Transverse colon (tissue), 4 donors: ENCODE measurements at regions not wholly inside any gene's neighbourhood (a gene's known extent, or its start where the extent isn't known, plus 50 kb on each side); places are given as distances from the start of the nearest gene placed in this dataset.

Experiments used
- DNase-seq: peaks from one replicate; pipeline ENCODE4 v3.0.0-alpha.2; 2019
- H3K27ac ChIP-seq, 4 donors: fragments of 200-600 bp; sonication (generic); 2 replicates each; pipeline ENCODE4 v1.5.1; 2016 to 2018; ENCODE audit warnings: inconsistent platforms in 4 of 4
- H3K27me3 ChIP-seq: fragments of 200-600 bp; sonication (generic); 2 replicates; pipeline ENCODE4 v1.5.1; 2017; ENCODE audit warnings: inconsistent platforms
- H3K36me3 ChIP-seq, 4 donors: fragments of 200-600 bp; sonication (generic); 2 replicates each; pipeline ENCODE4 v1.5.1; 2017 to 2019; ENCODE audit warnings: inconsistent platforms in 4 of 4
- H3K4me1 ChIP-seq, 4 donors: fragments of 200-600 bp; sonication (generic); 2 replicates each; pipeline ENCODE4 v1.5.1; 2017 to 2020; ENCODE audit warnings: inconsistent platforms in 4 of 4
- H3K4me3 ChIP-seq, 4 donors: fragments of 200-600 bp; sonication (generic); 1 replicate in 1 of 4; 2 replicates in 3 of 4; pipeline versions ENCODE4 v1.5.1 to v1.6.1; 2017 to 2019; ENCODE audit warnings: inconsistent platforms in 4 of 4
- H3K9me3 ChIP-seq, 2 donors: fragments of 200-600 bp; sonication (generic); 2 replicates each; pipeline ENCODE4 v1.5.1; 2017 to 2019; ENCODE audit warnings: inconsistent platforms in 2 of 2
- CTCF ChIP-seq, 5 experiments: fragments of 200-600 bp in 3 of 5; fragments of 450-650 bp in 2 of 5; sonication (generic) in 3 of 5; IDR thresholded peaks; 1 replicate in 2 of 5; 2 replicates in 3 of 5; pipeline ENCODE4 v1.5.1; 2016 to 2017; ENCODE audit warnings: antibody characterized with exemption in 5 of 5, inconsistent platforms in 3 of 5, mild to moderate bottlenecking in 2 of 5, moderate library complexity in 1 of 5
- EP300 ChIP-seq: sonication (generic); formaldehyde crosslinking; IDR thresholded peaks from one replicate; pipeline ENCODE4 v1.6.1; 2017; ENCODE audit warnings: antibody characterized with exemption, low read depth
- POLR2A ChIP-seq: fragments of 450-650 bp; IDR thresholded peaks from one replicate; pipeline ENCODE4 v1.6.1; 2016; ENCODE audit warnings: antibody characterized with exemption, mild to moderate bottlenecking, moderate library complexity
- POLR2AphosphoS5 ChIP-seq, 3 donors: sonication (generic); formaldehyde crosslinking; IDR thresholded peaks; one replicate each; pipeline ENCODE4 v1.6.1; 2016; ENCODE audit warnings: antibody characterized with exemption in 3 of 3
- WGBS, 2 donors: methylation state at CpG; one replicate each; pipeline ENCODE4 v1.1.5; 2018; ENCODE audit warnings: low coverage in 1 of 2; 5-methylcytosine and 5-hydroxymethylcytosine counted together
- in situ Hi-C, 4 donors: fragments of 200-750 bp; cut with MboI; loops; one replicate each; pipeline versions ENCODE4 v1.15.0 to v1.15.1; 2017; ENCODE audit warnings: low sequenced_read_pairs in 3 of 4, low pct_ligation_motif_present in 1 of 4, low pct_unique_long_range_greater_than_20kb in 1 of 4
- intact Hi-C: fragments of 100-400 bp; cut with DNase I; formaldehyde crosslinking; loops from one replicate; pipeline ENCODE4 v1.15.1; 2023; ENCODE audit warnings: low total_unique reads

- intact Hi-C loops, result no loop called here
- H3K9me3 ChIP-seq, result no peaks in the 10 kb centered on the region
- H3K27ac ChIP-seq, result no peak overlapping the region
- in situ Hi-C loops, result no loop called here
- no peaks in the 10 kb centered on the region for H3K36me3 ChIP-seq
- H3K27me3 ChIP-seq, result peaks cover 10% of the 10 kb centered on the region
- DNase-seq, result no peak
- no peaks in the 10 kb centered on the region for H3K4me1 ChIP-seq
- 70 to 83% methylated on average over 9 to 10 of the region's 10 CpGs for WGBS, 2 donors
- TF ChIP-seq POLR2AphosphoS5 (IDR thresholded peaks at IDR 0.05) (no peak), EP300 (no peak), CTCF (IDR thresholded peaks at IDR 0.05) (no peak), POLR2A (no peak)
- no peak overlapping the region for H3K4me3 ChIP-seq
Observed at GRCh38 chr20:20967564-20968184, 138.5 kb downstream of the LINC00237 start.

- Histone ChIP-seq H3K27me3 (peaks cover 10% of the 10 kb centered on the region), H3K36me3 (no peaks in the 10 kb centered on the region), H3K9me3 (no peaks in the 10 kb centered on the region), H3K4me3 (no peak overlapping the region), H3K27ac (no peak overlapping the region), H3K4me1 (no peaks in the 10 kb centered on the region)
- DNase-seq, result no peak
- 77% methylated on average over 8 of the region's 8 CpGs for WGBS, 2 donors
- intact Hi-C loops (no loop called here), in situ Hi-C loops (no loop called here)
- no peak for TF ChIP-seq EP300
- TF ChIP-seq CTCF (IDR thresholded peaks at IDR 0.05), result no peak
- no peak for TF ChIP-seq POLR2A
- no peak for TF ChIP-seq POLR2AphosphoS5 (IDR thresholded peaks at IDR 0.05)
Observed at GRCh38 chr20:20966171-20966570, 140.0 kb downstream of the LINC00237 start.

GRCh38 chr20:20959031-20959755 lies 147.0 kb downstream of the LINC00237 start:
- Histone ChIP-seq H3K27ac (no peak overlapping the region), H3K4me3 (no peak overlapping the region), H3K4me1 (no peaks in the 10 kb centered on the region), H3K9me3 (no peaks in the 10 kb centered on the region), H3K36me3 (no peaks in the 10 kb centered on the region), H3K27me3 (no peaks in the 10 kb centered on the region)
- no peak for TF ChIP-seq POLR2A
- no peak for DNase-seq
- WGBS, 2 donors, result 90 to 94% methylated on average over 5 of the region's 5 CpGs
- intact Hi-C loops, result no loop called here
- in situ Hi-C loops, result no loop called here

GRCh38 chr20:20956513-20956931 lies 149.6 kb downstream of the LINC00237 start:
- Histone ChIP-seq H3K27me3 (no peaks in the 10 kb centered on the region), H3K36me3 (no peaks in the 10 kb centered on the region), H3K27ac (no peak overlapping the region), H3K4me1 (no peaks in the 10 kb centered on the region), H3K9me3 (no peaks in the 10 kb centered on the region), H3K4me3 (no peak overlapping the region)
- no peak for DNase-seq
- in situ Hi-C loops, result no loop called here
- WGBS, 2 donors, result 50 to 66% methylated on average over 4 to 12 of the region's 12 CpGs
- intact Hi-C loops, result no loop called here
- TF ChIP-seq CTCF (IDR thresholded peaks at IDR 0.05) (no peak), POLR2A (no peak), EP300 (no peak), POLR2AphosphoS5 (IDR thresholded peaks at IDR 0.05) (no peak)

GRCh38 chr20:20955892-20956291 lies 150.3 kb downstream of the LINC00237 start:
- no peaks in the 10 kb centered on the region for H3K36me3 ChIP-seq
- no peak overlapping the region for H3K27ac ChIP-seq
- 54 to 86% methylated on average over 2 to 4 of the region's 4 CpGs for WGBS, 2 donors
- H3K27me3 ChIP-seq, result no peaks in the 10 kb centered on the region
- in situ Hi-C loops, result no loop called here
- no peak overlapping the region for H3K4me3 ChIP-seq
- DNase-seq, result no peak
- H3K4me1 ChIP-seq, result no peaks in the 10 kb centered on the region
- intact Hi-C loops, result no loop called here
- TF ChIP-seq POLR2A (no peak), CTCF (IDR thresholded peaks at IDR 0.05) (no peak), POLR2AphosphoS5 (IDR thresholded peaks at IDR 0.05) (no peak), EP300 (no peak)
- no peaks in the 10 kb centered on the region for H3K9me3 ChIP-seq
